HCT116 (cell line): ENCODE measurements at regions not wholly inside any gene's neighbourhood (a gene's known extent, or its start where the extent isn't known, plus 50 kb on each side); places are given as distances from the start of the nearest gene placed in this dataset.

ENCODE experiments used
- ATAC-seq: fragments of 200-7000 bp; cut with Tn5 transposase; 2 replicates; pipeline ENCODE4 v1.9.1; 2020; ENCODE audit warnings: mild to moderate bottlenecking, moderate library complexity
- BruUV-seq: library from RNA; stranded (reverse); fragments of 400-500 nt; replicated peaks from 2 replicates; lab custom pipeline; 2021; lab: Mats Ljungman, UMichigan
- CTCF ChIA-PET: fragments of 300-600 bp; sonication (Branson Sonifier 250); formaldehyde crosslinking; loops from one replicate; lab custom pipeline; 2021; ENCODE audit warnings: antibody characterized with exemption; lab: Charles Lee
- POLR2A ChIA-PET: fragments of 300-600, 350-600 bp; sonication (Branson Sonifier 250); formaldehyde crosslinking; loops from one replicate; lab custom pipeline; 2021; ENCODE audit warnings: antibody characterized with exemption; lab: Charles Lee
- RAD21 ChIA-PET, 2 experiments: fragments of 300-600 bp; sonication (Branson Sonifier 250); formaldehyde crosslinking; loops; one replicate each; lab custom pipeline; 2023; ENCODE audit warnings: low total read pairs in 2 of 2; ENCODE audit not compliant: uncharacterized antibody in 2 of 2, unreplicated experiment in 2 of 2, low non-redundant PET in 1 of 2; lab: Charles Lee
- DNase-seq: peaks from one replicate; pipeline ENCODE4 v3.0.0-alpha.2; 2010; ENCODE audit warnings: low read depth, low spot score
- H2AFZ ChIP-seq: fragments of 200-600 bp; shearing (Covaris generic), sonication (generic); 2 replicates; pipeline ENCODE4 v1.6.1; 2017; ENCODE audit warnings: low read depth, mixed run types, mixed read lengths, antibody characterized with exemption, low read length; ENCODE audit not compliant: poor library complexity, severe bottlenecking
- H3K27ac ChIP-seq: 2 replicates; pipeline ENCODE4 v1.5.1; 2012; ENCODE audit warnings: low read depth, low read length
- H3K27me3 ChIP-seq: fragments of 200-600 bp; sonication (generic); 2 replicates; pipeline ENCODE4 v1.6.1; 2016; ENCODE audit warnings: mixed run types, low read length, mixed read lengths; ENCODE audit not compliant: insufficient read depth
- H3K36me3 ChIP-seq, 2 experiments: fragments of 200-500 bp in 1 of 2; fragments of 200-600 bp in 1 of 2; sonication (Bioruptor generic) in 1 of 2; sonication (generic) in 1 of 2; 2 replicates each; pipeline versions ENCODE4 v1.5.1 to v1.6.1; 2014 to 2016; ENCODE audit warnings: low read length in 2 of 2, inconsistent platforms in 1 of 2, mixed read lengths in 1 of 2, mixed run types in 1 of 2; ENCODE audit not compliant: insufficient read depth in 2 of 2, control insufficient read depth in 1 of 2
- H3K4me1 ChIP-seq, 2 experiments: fragments of 200-600 bp in 1 of 2; sonication (generic) in 1 of 2; 2 replicates each; pipeline versions ENCODE4 v1.5.1 to v1.6.1; 2012 to 2017; ENCODE audit warnings: low read length in 2 of 2, inconsistent platforms in 1 of 2, mild to moderate bottlenecking in 1 of 2, mixed read lengths in 1 of 2, mixed run types in 1 of 2, moderate library complexity in 1 of 2; ENCODE audit not compliant: insufficient read depth in 2 of 2, control insufficient read depth in 1 of 2
- H3K4me2 ChIP-seq: fragments of 200-600 bp; sonication (generic); 2 replicates; pipeline ENCODE4 v1.6.1; 2017; ENCODE audit warnings: mixed run types, low read length, mixed read lengths
- H3K4me3 ChIP-seq, 2 experiments: fragments of 200-600 bp in 1 of 2; sonication (generic) in 1 of 2; replicated peaks in 1 of 2; 2 replicates each; pipeline ENCODE4 v1.5.1; 2011 to 2016; ENCODE audit warnings: low read length in 2 of 2, control low read depth in 1 of 2, low read depth in 1 of 2, mild to moderate bottlenecking in 1 of 2, mixed read lengths in 1 of 2, mixed run types in 1 of 2
- H3K79me2 ChIP-seq: fragments of 200-600 bp; sonication (generic); 2 replicates; pipeline ENCODE4 v1.6.1; 2017; ENCODE audit warnings: mild to moderate bottlenecking, mixed run types, low read length, moderate library complexity, mixed read lengths; ENCODE audit not compliant: insufficient read depth
- H3K9ac ChIP-seq: fragments of 200-600 bp; sonication (generic); 2 replicates; pipeline ENCODE4 v1.6.1; 2016; ENCODE audit warnings: low read length, mixed read lengths
- H3K9me2 ChIP-seq: fragments of 200-600 bp; sonication (generic), shearing (Covaris generic); 2 replicates; pipeline ENCODE4 v1.6.1; 2017; ENCODE audit warnings: mixed run types, mild to moderate bottlenecking, moderate library complexity; ENCODE audit not compliant: insufficient read depth
- H3K9me3 ChIP-seq, 2 experiments: fragments of 200-500 bp in 1 of 2; fragments of 200-600 bp in 1 of 2; sonication (Bioruptor generic) in 1 of 2; sonication (generic) in 1 of 2; 2 replicates each; pipeline ENCODE4 v1.6.1; 2014 to 2017; ENCODE audit warnings: low read length in 2 of 2, mixed read lengths in 2 of 2, inconsistent platforms in 1 of 2, low read depth in 1 of 2, mild to moderate bottlenecking in 1 of 2, mixed run types in 1 of 2, moderate library complexity in 1 of 2; ENCODE audit not compliant: control insufficient read depth in 1 of 2, insufficient read depth in 1 of 2
- H4K20me1 ChIP-seq: fragments of 200-600 bp; sonication (generic), shearing (Covaris generic); 2 replicates; pipeline ENCODE4 v1.6.1; 2017; ENCODE audit warnings: mixed run types, mild to moderate bottlenecking, moderate library complexity; ENCODE audit not compliant: insufficient read depth
- ATF3 ChIP-seq: IDR thresholded peaks from 2 replicates; pipeline ENCODE4 v1.6.1; 2012
- CBX3 ChIP-seq: IDR thresholded peaks from 2 replicates; pipeline ENCODE4 v1.6.1; 2012; ENCODE audit warnings: low read depth
- CEBPB ChIP-seq: IDR thresholded peaks from 2 replicates; pipeline ENCODE4 v1.6.1; 2012; ENCODE audit warnings: low read depth
- EGR1 ChIP-seq: IDR thresholded peaks from 2 replicates; pipeline ENCODE4 v1.6.1; 2012; ENCODE audit warnings: low read depth
- ELF1 ChIP-seq: IDR thresholded peaks from 2 replicates; pipeline ENCODE4 v1.6.1; 2012; ENCODE audit warnings: low read depth, borderline replicate concordance
- EZH2phosphoT487 ChIP-seq: fragments of 200-600 bp; IDR thresholded peaks from 2 replicates; pipeline ENCODE4 v1.6.1; 2018; ENCODE audit warnings: antibody characterized with exemption, borderline replicate concordance
- JUND ChIP-seq: IDR thresholded peaks from 2 replicates; pipeline ENCODE4 v1.6.1; 2012
- POLR2A ChIP-seq: IDR thresholded peaks from 2 replicates; pipeline ENCODE4 v1.7.0; 2011; ENCODE audit warnings: borderline replicate concordance; ENCODE audit not compliant: insufficient read depth, insufficient read length; ENCODE audit errors: extremely low read depth
- SIN3A ChIP-seq: IDR thresholded peaks from 2 replicates; pipeline ENCODE4 v1.6.1; 2012; ENCODE audit warnings: low read depth
- intact Hi-C: fragments of 100-400 bp; cut with micrococcal nuclease; formaldehyde crosslinking; loops from 2 replicates; pipeline ENCODE4 v1.10.0; 2022

- no peak for TF ChIP-seq CBX3
- TF ChIP-seq ATF3: no peak
- TF ChIP-seq SIN3A: no peak
- TF ChIP-seq POLR2A: no peak
- no peak for TF ChIP-seq ELF1
- TF ChIP-seq CEBPB: no peak
- TF ChIP-seq JUND: no peak
- no peak for TF ChIP-seq EGR1
Observed at GRCh38 chr6:108757357-108757756, 90.9 kb upstream of the ARMC2 start (continued).

GRCh38 chr6:108758884-108759283 lies 89.3 kb upstream of the ARMC2 start:
- H3K9ac ChIP-seq: no peak overlapping the region
- no peaks in the 10 kb centered on the region for H3K36me3 ChIP-seq
- no peaks in the 10 kb centered on the region for H3K9me3 ChIP-seq
- intact Hi-C loops: no loop called here
- no peak overlapping the region for H2AFZ ChIP-seq
- no peak for ATAC-seq
- no peaks in the 10 kb centered on the region for H3K79me2 ChIP-seq
- no peak overlapping the region for H3K4me3 ChIP-seq
- 0 out of 2 replicates have a peak, but pooled peaks cover 3% of the 10 kb centered on the region for H3K9me2 ChIP-seq
- RAD21 ChIA-PET: no interaction called here
- H3K4me2 ChIP-seq: no peak overlapping the region
- H3K27ac ChIP-seq: no peak overlapping the region
- no peaks in the 10 kb centered on the region for H3K27me3 ChIP-seq
- H4K20me1 ChIP-seq: no peaks in the 10 kb centered on the region
- TF ChIP-seq EZH2phosphoT487: no peak
- TF ChIP-seq, all 23 proteins: peak for 0
- peaks cover 0 to 4% of the 10 kb centered on the region in 2 experiments; a peak in 1 of 4 replicates for H3K4me1 ChIP-seq
- DNase-seq: no peak
- no TSS peak for BruUV-seq
- ChIA-PET CTCF (no interaction called here), POLR2A (no interaction called here)
